GM21723 (cell line): ENCODE measurements at regions not wholly inside any gene's neighbourhood (a gene's known extent, or its start where the extent isn't known, plus 50 kb on each side); places are given as distances from the start of the nearest gene placed in this dataset.

Source experiments
- ATAC-seq: cut with Tn5 transposase; IDR thresholded peaks from one replicate; pipeline ENCODE4 v1.9.1; 2021; ENCODE audit warnings: mild to moderate bottlenecking, moderate library complexity; ENCODE audit not compliant: unreplicated experiment

- no peak for ATAC-seq
Observed at GRCh38 chr5:18027241-18027867, 393.1 kb downstream of the TAF11L14 start.

- ATAC-seq: no peak
Observed at GRCh38 chr5:18028036-18028435, 393.8 kb downstream of the TAF11L14 start.

GRCh38 chr5:18032744-18033143 lies 398.5 kb downstream of the TAF11L14 start:
- ATAC-seq: no peak

- ATAC-seq: no peak
Observed at GRCh38 chr5:18036531-18036930, 402.3 kb downstream of the TAF11L14 start.

DNA sequence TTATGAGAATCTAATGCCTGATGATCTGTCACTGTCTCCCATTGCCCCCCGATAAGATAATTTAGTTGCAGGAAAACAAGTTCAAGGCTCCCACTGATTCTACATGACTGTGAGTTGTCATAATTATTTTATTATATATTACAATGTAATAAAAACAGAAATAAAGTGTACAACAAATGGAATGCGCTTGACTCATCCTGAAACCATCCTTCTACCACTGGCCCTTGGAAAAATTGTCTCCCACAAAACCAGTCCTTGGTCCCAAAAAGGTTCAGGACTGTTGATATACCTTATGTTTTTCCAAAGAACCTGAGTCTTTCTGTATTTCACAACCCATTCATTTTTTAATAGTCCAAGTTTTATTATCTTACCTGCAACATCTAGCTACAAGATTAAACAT lies 403.5 kb downstream of the TAF11L14 start:
- no peak for ATAC-seq

DNA sequence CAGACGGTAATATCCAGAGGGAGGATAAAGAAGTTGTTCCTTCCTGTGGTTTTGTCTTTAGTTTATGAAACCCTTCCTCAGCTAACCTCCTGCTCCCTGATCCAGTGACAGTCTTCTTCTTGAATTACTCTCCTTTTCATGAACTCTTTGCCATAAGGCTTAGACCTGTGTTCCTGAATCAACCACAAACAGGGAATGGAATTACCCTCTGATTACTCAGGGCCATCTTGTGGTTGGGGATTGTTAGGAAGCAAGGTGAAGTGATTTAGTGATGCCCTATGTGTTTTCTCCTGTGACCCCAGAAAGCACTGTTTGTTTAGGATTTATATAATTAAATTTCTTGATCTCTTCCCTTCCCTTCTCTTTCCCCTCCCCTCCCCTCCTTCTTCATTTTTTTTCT lies 409.1 kb downstream of the TAF11L14 start:
- no peak for ATAC-seq

DNA sequence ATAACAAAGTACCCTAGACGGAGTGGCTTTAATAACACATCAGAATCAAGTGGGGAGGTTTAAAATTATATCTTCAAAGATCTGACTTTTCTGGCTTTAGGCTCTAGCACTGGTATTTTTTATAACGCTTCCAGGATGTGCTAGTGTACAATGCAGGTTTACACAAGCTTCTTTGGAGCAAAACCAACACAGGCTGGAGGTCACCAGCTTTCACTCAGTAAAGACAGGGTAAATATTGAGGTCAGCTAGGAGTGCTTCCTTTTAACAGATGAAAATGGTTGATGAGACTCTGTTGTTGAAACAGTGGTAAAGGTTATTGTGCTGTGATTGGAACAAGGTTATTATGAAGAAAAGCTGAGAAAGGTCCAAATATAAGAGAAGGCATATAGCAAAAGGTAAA lies 414.2 kb downstream of the TAF11L14 start:
- ATAC-seq: no peak

- ATAC-seq: no peak
Observed at GRCh38 chr5:18050345-18050744, 416.1 kb downstream of the TAF11L14 start.

- ATAC-seq: no peak
Observed at GRCh38 chr5:18050776-18051175, 416.5 kb downstream of the TAF11L14 start.

- no peak for ATAC-seq
Observed at GRCh38 chr5:18051953-18052352, 417.7 kb downstream of the TAF11L14 start.

DNA sequence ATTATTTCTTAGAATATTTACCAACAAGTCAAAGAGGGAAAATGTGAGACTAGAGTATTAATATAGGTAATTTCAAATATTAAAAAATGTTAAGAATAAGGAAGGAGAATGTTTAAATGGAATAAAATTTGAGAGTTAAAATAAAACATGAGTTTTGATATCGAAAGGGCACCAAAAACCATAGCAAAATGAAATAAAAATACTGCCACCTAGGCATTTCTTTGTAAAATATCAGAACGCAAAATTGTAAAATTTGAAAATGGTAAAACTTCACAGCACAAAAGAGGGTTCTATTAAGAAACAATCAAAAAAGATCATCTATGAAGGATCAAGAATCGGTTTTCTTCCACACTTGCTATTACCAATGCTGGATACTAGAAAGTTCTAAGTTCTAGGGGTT lies 418.3 kb downstream of the TAF11L14 start:
- ATAC-seq: no peak

DNA sequence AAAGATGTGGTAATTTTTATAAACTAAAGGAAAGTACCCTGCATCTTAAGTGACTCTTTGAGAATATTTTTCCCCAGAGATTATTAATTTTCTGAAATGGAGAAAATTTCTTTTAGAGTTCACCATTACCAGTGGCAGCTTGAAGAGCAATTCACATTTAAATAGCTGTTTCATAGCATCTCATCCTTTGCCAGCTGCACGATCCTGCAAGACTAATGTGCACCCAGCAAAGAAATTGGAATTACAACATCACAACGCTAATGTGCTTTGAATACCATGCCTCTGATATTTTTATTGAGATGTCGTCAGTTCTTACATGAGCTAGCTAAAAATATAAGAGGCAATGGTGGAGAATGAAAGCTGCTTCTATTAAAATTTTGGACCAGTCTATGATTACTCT lies 423.5 kb downstream of the TAF11L14 start:
- ATAC-seq: no peak

- no peak for ATAC-seq
Observed at GRCh38 chr5:18067615-18068014, 433.4 kb downstream of the TAF11L14 start.

DNA sequence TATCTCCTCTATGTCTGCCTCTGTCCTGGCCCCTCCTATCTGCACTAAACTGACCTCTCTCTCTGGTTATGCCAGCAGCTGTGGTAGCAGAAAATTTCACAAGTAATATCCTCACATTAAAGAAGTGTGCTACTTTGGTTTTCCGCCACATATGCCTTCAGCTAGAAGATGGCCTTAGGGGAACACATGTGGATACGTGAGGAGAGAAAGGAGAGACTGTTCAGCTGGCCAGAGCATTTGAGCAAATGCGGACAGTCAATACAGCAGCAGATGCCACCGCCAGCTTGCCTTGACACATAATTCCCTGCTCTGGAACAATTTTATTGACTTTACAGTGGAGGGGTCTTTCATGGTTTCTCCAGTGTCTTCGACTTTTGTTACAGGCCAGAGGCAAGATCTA lies 434.6 kb downstream of the TAF11L14 start:
- no peak for ATAC-seq

DNA sequence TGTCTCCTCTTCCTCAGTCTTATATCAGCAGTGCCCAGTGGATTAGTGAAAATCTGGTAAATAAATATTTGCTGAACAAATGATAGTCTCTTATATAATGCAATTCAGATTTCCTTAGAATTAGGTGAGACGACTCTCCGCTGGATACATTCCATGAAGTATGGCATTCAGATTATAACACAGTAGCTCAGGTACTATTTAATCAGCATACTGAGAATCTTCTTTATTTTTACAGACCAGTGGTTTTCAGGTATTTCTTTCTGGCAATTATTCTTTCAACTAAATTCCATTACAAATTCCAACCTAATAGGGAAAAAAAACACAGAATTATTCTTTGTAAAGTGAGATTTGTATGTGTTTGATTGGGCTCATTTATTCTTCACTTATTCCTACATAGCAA lies 435.5 kb downstream of the TAF11L14 start:
- ATAC-seq: no peak

DNA sequence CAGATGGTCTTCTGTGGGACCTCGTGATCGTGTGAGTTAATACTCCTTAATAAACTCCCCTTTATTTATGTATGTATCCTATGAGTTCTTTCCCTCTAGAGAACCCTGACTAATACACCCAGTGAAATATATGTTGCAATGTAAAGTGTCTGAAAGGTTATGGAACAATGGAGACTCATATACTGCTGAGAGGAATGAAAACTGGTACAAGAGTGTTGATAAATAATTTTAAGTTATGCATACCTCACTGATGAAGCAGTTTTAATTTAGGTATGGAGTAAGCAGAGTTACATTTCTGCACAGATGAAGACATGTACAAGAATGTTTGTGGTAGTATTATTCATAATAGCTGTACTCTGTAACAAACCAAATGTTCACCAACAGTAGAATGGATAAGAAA lies 438.3 kb downstream of the TAF11L14 start:
- no peak for ATAC-seq

DNA sequence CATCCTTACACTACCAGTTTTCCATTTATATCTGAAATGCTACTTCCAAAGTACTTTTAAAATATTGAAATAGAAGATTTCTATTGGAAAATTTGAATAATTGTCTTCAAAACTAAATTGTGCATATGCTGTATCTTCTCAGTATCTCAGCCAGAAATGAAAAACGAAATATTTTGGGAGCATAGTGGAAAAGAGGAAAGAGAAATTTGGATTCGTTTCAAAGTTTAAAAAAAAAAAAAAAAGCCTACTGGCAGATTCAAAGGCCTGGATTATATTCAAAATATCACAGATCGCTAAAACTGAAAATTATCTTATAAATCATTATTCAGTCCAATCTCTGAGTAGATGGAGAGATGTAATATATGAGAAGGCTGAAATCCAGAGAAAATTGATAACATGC lies 440.7 kb downstream of the TAF11L14 start:
- ATAC-seq: no peak

DNA sequence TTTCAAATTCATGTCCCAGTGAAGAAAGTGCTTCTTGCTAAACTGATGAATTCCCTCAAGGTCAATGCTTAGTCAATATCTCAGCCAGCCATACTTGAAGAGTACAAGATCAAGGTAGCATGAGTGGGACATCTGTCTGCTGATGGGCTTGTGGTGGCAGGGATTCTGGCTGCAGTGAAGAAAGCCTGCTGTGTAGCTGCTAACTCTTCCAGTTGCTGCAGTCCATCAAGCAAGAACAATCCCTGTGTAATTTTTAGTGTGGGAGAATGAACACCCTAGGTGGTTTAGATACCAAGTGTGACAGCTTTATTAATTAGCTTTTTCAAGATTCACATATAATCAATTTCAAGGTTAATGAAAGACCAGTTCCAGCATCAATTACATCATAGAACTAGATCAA lies 443.9 kb downstream of the TAF11L14 start:
- no peak for ATAC-seq

DNA sequence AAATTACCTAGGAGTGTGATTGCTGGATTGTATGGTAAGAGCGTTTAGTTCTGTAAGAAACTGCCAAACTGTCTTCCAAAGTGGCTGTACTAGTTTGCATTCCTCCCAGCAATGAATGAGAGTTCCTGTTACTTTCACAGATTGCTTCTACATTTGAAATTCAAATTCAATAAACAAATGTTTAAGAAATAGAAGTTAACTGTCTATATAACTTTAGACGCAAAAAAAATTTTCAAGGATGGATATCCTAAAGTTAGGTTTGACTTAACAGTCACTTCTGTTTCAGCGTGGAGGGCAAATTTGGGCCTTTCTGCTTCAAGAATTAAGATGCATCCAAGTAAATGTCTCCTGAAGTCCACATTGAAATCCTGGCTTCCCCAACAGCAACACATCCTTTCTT lies 445.6 kb downstream of the TAF11L14 start:
- no peak for ATAC-seq

- ATAC-seq: no peak
Observed at GRCh38 chr5:18088020-18088579, 453.8 kb downstream of the TAF11L14 start.

GRCh38 chr5:18090177-18090576 lies 455.9 kb downstream of the TAF11L14 start:
- ATAC-seq: no peak

DNA sequence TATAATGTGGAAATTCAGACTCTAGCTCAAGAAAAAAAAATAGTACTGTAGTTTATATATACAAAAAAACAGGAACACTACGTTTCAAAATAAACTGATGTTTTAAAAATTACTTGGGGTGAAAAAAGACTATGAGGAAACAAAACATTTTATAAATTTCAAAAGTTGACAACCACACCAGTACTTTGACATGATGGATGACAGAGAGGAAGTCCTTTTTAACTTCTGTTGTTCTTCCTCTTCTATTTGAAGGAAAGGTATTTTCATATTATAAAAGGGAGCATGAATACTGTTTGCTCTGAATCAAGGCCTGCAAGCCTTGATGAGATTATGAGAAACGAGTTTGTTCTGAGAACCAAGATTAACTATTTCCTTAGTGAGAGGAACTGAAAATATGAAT lies 456.9 kb downstream of the TAF11L14 start:
- ATAC-seq: no peak

DNA sequence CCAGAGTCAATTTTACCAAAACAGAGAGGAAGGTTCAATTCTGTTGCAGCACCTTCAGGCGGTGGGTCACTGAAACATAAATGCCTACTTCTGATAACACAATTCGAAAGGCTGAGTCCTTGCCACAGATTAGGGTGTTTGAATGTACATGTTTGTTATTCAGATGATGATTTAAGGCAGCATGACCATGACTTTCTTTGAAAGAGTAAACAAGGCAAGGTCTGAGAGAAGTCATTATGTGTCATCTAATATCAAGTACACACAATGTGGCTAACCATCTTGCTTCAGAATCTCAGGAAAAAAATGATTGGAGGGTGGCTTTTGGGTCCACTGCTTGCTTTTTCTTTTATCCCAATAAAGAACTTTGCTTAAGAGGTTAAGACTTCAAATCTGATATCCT lies 457.5 kb downstream of the TAF11L14 start:
- no peak for ATAC-seq
